ENCODE measurements at regions not wholly inside any gene's neighbourhood (a gene's known extent, or its start where the extent isn't known, plus 50 kb on each side); places are given as distances from the start of the nearest gene placed in this dataset.

GRCh38 chr15:91787198-91787597 lies 66.3 kb upstream of the SLCO3A1 start:
- Histone ChIP-seq H3K4me1 (ENCODE audit: control insufficient read depth in 4 of 4, insufficient read depth in 4 of 4, low read length in 3 of 4) (no peaks in the 10 kb centered on the region), H3K36me3 (ENCODE audit: control insufficient read depth in 4 of 4, insufficient read depth in 3 of 4, low read depth in 1 of 4, low read length in 3 of 4) (no peaks in the 10 kb centered on the region), H3K27ac (ENCODE audit: low read depth in 1 of 2, low read length in 2 of 2) (no peak overlapping the region), H3K27me3 (ENCODE audit: control insufficient read depth in 4 of 4, insufficient read depth in 4 of 4, low read length in 3 of 4) (no peaks in the 10 kb centered on the region), H3K4me3 (ENCODE audit: low read depth in 1 of 3, low read length in 3 of 3) (no peak overlapping the region), H3K9me3 (ENCODE audit: control insufficient read depth in 4 of 4, low read length in 3 of 4) (no peaks in the 10 kb centered on the region), H3K9ac (ENCODE audit: low read depth in 1 of 2, low read length in 2 of 2) (no peak overlapping the region)
- TF ChIP-seq TAF1 (conservative IDR thresholded peaks at IDR 0.05) (no peak), FOXA2 (IDR thresholded peaks at IDR 0.05) (no peak), RAD21 (IDR thresholded peaks at IDR 0.05) (no peak), ATF3 (IDR thresholded peaks at IDR 0.05) (no peak), MAX (IDR thresholded peaks at IDR 0.05) (no peak), EGR1 (IDR thresholded peaks at IDR 0.05; ENCODE audit: low read depth in 2 of 2) (no peak), ZBTB33 (IDR thresholded peaks at IDR 0.05) (no peak), HNF4G (IDR thresholded peaks at IDR 0.05) (no peak)
- TF ChIP-seq, protein P1, sequence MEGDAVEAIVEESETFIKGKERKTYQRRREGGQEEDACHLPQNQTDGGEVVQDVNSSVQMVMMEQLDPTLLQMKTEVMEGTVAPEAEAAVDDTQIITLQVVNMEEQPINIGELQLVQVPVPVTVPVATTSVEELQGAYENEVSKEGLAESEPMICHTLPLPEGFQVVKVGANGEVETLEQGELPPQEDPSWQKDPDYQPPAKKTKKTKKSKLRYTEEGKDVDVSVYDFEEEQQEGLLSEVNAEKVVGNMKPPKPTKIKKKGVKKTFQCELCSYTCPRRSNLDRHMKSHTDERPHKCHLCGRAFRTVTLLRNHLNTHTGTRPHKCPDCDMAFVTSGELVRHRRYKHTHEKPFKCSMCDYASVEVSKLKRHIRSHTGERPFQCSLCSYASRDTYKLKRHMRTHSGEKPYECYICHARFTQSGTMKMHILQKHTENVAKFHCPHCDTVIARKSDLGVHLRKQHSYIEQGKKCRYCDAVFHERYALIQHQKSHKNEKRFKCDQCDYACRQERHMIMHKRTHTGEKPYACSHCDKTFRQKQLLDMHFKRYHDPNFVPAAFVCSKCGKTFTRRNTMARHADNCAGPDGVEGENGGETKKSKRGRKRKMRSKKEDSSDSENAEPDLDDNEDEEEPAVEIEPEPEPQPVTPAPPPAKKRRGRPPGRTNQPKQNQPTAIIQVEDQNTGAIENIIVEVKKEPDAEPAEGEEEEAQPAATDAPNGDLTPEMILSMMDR (IDR thresholded peaks at IDR 0.05; ENCODE audit: low read depth, low read length, missing input control), result no peak
- DNase-seq (ENCODE audit: low spot score), result no peak
- WGBS, result 83% methylated on average over 7 of the region's 7 CpGs

- no peaks in the 10 kb centered on the region for H3K4me1 ChIP-seq (ENCODE audit: control insufficient read depth in 4 of 4, insufficient read depth in 4 of 4, low read length in 3 of 4)
- no peak overlapping the region for H3K27ac ChIP-seq (ENCODE audit: low read depth in 1 of 2, low read length in 2 of 2)
- WGBS, result 88% methylated on average over 5 of the region's 5 CpGs
- TF ChIP-seq RAD21 (IDR thresholded peaks at IDR 0.05) (no peak), FOXA2 (IDR thresholded peaks at IDR 0.05) (no peak), MAX (IDR thresholded peaks at IDR 0.05) (no peak), JUND (IDR thresholded peaks at IDR 0.05) (no peak), HNF4A (conservative IDR thresholded peaks at IDR 0.05) (no peak), EGR1 (IDR thresholded peaks at IDR 0.05; ENCODE audit: low read depth in 2 of 2) (no peak), ATF3 (IDR thresholded peaks at IDR 0.05) (no peak), NR2F2 (IDR thresholded peaks at IDR 0.05) (no peak), GABPA (IDR thresholded peaks at IDR 0.05 in 1 of 2, conservative IDR thresholded peaks at IDR 0.05 in 1 of 2) (no peak), REST (IDR thresholded peaks at IDR 0.05) (no peak), SP1 (IDR thresholded peaks at IDR 0.05) (no peak), HNF4G (IDR thresholded peaks at IDR 0.05) (no peak), YY1 (IDR thresholded peaks at IDR 0.05) (no peak), TAF1 (conservative IDR thresholded peaks at IDR 0.05) (no peak), RXRA (IDR thresholded peaks at IDR 0.05) (no peak), FOXA1 (IDR thresholded peaks at IDR 0.05) (no peak)
- TF ChIP-seq, protein P1 (IDR thresholded peaks at IDR 0.05; ENCODE audit: low read depth, low read length, missing input control), result no peak
- no peak overlapping the region for H3K4me3 ChIP-seq (ENCODE audit: low read depth in 1 of 3, low read length in 3 of 3)
- no peaks in the 10 kb centered on the region for H3K9me3 ChIP-seq (ENCODE audit: control insufficient read depth in 4 of 4, low read length in 3 of 4)
- no peak for DNase-seq (ENCODE audit: low spot score)
- no peaks in the 10 kb centered on the region for H3K36me3 ChIP-seq (ENCODE audit: control insufficient read depth in 4 of 4, insufficient read depth in 3 of 4, low read depth in 1 of 4, low read length in 3 of 4)
- peaks cover 0 to 2% (median 0%) of the 10 kb centered on the region in 4 donors for H3K27me3 ChIP-seq (ENCODE audit: control insufficient read depth in 4 of 4, insufficient read depth in 4 of 4, low read length in 3 of 4)
- H3K9ac ChIP-seq (ENCODE audit: low read depth in 1 of 2, low read length in 2 of 2), result no peak overlapping the region
Measured at GRCh38 chr15:91789136-91789535, 64.4 kb upstream of the SLCO3A1 start.
